GM18505 (cell line): ENCODE measurements at regions not wholly inside any gene's neighbourhood (a gene's known extent, or its start where the extent isn't known, plus 50 kb on each side); places are given as distances from the start of the nearest gene placed in this dataset.
"Not testable (repeated sequence)": the region's sequence is repeated elsewhere in the genome, so short reads cannot be mapped to it uniquely, and the experiment has no call there.

Source experiments
- ATAC-seq: cut with Tn5 transposase; IDR thresholded peaks from one replicate; pipeline ENCODE4 v1.9.1; 2021; ENCODE audit not compliant: unreplicated experiment
- POLR2A ChIP-seq: IDR thresholded peaks from 4 replicates; pipeline ENCODE4 v1.6.1; 2011; ENCODE audit warnings: borderline replicate concordance; ENCODE audit not compliant: insufficient read depth, insufficient read length; ENCODE audit errors: extremely low read depth

DNA sequence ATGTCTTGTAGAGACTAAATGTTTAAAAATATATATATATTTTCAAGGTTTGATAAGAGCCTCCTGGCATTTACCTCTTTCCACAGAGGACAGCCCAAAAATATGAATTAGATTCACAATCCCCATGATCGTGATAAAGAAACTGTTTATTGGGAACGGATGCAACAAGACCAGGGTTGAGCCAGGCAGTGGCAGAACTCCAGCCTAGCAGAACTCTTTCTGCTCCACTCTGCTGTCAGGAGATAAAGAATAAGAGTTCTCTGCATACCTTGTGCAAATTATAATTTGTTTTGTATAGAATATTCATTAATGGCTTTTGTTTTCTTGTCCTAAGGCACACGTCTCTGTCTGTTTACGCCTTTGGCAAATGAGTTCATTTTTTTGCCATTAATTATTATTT, 472.2 kb downstream of the TUSC1 start:
- ATAC-seq, result no peak
- TF ChIP-seq POLR2A, result no peak

DNA sequence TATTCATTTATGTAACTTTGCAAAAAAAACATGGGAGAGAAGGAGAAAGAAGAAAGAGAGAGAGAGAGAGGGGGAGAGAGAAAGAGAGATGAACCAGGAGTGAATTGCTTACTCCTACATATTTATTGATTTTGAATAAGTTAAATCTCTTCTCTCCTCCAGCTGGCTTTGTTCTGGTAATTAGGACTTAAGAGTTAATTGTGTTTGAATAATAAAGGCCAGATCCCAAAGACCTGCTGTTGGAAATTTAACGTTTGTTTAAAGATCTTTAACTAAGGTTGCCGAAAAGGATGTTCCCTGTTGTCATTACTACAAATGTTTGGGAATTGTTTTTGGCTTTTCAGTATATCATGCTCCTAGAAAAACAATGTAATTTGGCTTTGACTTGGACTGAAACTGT, 473.0 kb downstream of the TUSC1 start:
- no peak for TF ChIP-seq POLR2A
- ATAC-seq, result no peak

DNA sequence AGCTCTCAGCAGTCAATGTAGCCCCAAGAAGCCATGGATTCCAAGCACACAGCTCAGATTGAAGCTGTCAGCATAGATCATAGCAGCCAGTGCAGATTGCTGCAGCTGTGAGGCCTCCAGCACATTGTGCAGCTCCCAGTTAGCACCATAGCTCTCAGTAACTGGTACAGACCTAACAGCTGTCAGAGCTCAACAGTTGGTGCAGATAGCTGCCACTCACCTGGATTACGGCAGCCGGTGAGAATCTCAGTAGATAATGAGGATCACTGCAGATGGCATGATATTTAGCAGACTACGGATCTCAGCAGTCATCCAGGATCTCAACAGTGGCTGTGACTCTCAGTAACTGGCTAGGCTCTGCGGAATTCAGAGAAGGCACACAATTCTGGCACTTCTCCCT, 500.4 kb downstream of the TUSC1 start:
- no peak for ATAC-seq
- no peak for TF ChIP-seq POLR2A

DNA sequence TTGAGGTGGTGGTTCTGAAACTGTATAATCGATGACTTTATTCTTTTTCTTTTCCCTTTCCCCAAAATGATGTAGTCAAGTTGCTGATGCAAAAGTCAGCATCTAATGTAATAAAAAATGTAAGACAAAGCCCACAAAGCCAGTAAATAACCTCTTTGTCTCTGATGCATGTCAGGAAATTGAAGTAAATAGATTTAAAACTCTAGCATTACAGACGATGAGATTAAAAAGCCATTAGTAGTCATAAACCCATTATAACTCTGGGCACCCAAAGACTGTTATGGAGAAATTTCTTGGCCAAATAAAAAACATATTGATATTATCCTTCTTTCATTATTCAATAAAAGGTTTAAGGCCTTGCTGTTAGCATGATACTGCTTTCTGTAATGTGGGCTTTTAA, 548.7 kb downstream of the TUSC1 start:
- no peak for ATAC-seq
- no peak for TF ChIP-seq POLR2A

DNA sequence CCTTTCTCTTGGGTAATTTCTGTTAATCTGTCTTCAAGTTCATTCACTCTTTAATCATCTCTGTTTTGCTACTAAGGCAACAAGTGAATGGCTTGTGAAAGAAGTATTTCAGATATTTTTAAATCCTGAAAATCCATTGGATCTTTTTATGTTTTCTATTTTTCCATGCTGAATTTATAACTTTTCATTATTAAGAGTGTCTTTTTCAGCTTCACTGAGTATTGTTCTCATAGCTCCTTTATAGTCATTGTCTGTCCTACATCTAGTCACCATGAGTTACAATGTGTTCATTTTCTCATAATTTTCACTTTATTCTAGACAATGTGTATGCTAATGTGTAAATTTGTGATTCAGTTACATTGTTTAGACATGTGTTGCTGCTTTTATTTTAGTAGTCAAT, 556.4 kb downstream of the TUSC1 start:
- no peak for TF ChIP-seq POLR2A
- no peak for ATAC-seq

DNA sequence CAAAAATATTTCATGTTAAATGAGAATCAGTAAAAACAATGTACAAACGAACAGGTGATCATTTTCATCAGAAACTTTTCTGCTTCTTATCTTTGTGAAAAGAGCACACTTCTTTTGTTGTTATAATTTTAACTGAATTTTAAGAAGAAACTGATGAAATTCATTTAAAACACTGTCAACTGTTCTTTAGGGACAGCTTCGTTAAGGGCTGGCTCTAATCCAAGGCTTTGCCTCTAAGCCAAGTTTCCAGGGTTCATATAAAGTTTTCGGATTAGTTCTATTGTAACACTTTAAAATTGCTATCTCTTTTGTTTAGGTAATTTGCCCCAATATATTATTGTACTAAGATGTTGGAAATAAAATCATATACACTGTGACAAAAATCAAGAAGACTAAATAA, 559.2 kb downstream of the TUSC1 start:
- TF ChIP-seq POLR2A, result no peak
- ATAC-seq, result no peak

DNA sequence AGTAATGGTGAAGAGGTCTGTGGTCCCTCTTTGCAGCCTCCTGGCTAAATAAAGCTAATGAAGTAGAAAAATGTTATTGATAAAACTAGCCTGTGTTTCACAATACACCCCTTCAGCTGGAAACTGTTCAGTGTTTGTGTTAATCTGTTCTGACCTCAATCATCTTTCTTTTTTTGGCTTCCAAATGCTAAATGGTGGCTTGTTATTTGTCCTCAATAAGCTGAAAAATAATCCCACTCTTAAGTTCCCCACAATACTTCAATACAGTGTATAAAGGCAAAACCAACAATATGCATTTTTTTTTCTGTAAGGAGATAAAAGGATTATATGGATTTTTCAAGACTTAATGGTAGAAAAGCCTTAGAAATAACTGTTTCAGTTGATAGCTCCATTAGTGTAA, 560.5 kb downstream of the TUSC1 start:
- TF ChIP-seq POLR2A, result no peak
- ATAC-seq, result no peak

DNA sequence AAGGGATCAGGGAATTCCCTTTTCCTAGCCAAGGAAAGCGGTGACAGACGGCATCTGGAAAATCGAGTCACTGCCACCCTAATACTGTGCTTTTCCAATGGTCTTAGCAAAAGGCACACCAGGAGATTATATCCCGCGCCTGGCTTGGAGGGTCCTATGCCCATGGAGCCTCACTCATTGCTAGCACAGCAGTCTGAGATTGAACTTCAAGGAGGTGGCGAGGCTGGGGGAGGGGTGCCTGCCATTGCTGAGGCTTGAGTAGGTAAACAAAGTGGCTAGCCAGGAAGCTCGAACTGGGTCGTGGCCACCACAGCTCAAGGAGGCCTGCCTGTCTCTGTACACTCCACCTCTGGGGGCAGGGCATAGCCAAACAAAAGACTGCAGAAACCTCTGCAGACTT, 556.5 kb upstream of the IZUMO3 start:
- ATAC-seq, result not testable (repeated sequence)

DNA sequence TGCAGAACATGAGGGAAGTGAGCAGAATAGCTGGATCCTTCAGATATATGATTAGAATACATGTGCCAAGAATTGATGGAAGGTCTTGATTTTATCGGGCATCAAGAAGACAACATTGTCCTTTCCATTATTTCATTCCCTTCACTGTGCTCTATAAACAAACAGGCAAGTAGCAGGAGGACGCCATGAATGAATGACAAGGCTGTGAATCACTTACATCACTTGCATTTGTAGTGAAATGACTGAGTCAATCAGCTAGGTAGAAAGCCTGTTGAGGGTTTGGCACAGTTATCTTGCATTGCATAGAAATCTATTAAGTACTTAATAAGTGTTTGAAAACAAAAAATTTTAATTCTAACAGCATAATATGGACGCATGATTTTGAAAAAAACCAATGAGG, 548.8 kb upstream of the IZUMO3 start:
- no peak for TF ChIP-seq POLR2A

DNA sequence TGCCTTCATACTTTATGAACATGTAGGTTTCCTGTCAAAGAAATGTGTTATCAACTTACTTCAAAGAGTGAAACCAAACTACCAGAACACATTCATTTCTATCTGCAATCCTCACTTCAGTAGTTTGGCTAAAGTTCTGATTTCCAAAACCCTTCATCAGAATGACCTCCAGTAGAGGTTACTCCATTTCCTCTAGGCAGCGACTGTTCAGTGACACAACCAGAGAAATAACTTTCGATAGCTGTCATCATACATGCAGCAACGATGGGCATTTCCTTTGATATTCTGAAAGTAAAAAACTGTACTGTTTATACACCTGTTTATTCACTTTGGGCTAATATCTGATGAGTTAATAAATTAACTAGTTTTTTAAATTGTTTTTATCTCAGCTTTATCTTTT, 532.5 kb upstream of the IZUMO3 start:
- no peak for ATAC-seq
- no peak for TF ChIP-seq POLR2A

More for the DNA sequence above, 548.8 kb upstream of the IZUMO3 start:
- no peak for ATAC-seq

DNA sequence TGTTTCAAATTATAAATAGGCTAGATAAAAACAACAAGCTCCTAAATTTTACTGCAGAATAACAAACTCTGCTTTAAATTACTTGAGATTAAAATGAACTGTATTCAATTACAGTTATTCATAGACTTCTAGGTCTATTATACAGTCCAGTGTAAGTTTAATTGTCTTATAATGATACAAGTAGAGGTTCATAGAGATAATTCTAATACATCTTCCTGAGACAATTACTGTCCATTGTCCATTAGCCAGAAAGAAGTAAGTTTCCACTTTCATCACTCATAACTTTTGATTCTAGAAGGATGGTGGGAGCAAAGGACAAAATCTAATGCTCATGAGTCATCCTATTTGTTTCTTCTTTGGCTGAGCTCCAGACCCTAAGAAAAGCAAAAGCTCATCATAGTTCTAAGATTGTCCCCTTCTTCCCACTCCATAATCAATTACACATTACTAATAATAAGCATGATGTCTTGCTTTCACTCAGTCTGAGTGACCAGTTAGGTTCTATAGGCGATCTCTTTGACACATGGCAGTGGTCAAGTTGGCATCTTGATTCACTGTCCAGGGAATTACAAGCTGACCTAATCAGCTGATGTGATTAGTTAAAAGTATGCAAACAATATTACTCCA, 502.5 kb upstream of the IZUMO3 start:
- TF ChIP-seq POLR2A, result no peak
- no peak for ATAC-seq

DNA sequence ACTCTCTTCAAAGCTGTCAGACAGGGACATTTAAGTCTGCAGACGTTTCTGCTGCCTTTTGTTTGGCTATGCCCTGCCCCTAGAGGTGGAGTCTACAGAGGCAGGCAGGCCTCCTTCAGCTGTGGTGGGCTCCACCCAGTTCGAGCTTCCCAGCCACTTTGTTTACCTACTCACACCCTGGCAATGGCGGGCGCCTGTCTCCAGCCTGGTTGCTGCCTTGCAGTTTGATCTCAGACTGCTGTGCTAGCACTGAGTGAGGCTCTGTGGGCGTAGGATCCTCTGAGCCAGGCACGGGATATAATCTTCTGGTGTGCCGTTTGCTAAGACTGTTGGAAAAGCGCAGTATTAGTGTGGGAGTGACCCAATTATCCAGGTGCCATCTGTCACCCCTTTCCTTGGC, 499.8 kb upstream of the IZUMO3 start:
- not testable (repeated sequence) for ATAC-seq

DNA sequence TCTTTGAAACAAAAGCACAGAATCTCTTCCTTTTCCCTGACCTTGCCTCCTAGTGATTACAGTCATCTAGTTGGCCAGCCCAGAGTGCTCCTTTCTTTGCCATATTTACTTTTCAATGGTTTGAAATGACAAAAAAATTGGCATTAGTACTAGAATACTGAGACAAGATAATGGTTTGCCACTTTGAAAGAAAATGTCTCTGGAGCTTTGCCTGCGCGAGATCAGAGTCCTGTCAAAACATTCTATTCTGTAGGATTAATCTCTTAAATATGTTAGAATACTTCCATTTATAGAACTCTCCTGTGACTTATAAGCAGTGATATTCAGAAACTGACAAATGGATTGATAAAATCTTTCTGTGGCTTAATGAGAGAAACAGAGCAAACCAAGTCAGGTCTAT, 484.0 kb upstream of the IZUMO3 start:
- no peak for ATAC-seq
- TF ChIP-seq POLR2A, result no peak

DNA sequence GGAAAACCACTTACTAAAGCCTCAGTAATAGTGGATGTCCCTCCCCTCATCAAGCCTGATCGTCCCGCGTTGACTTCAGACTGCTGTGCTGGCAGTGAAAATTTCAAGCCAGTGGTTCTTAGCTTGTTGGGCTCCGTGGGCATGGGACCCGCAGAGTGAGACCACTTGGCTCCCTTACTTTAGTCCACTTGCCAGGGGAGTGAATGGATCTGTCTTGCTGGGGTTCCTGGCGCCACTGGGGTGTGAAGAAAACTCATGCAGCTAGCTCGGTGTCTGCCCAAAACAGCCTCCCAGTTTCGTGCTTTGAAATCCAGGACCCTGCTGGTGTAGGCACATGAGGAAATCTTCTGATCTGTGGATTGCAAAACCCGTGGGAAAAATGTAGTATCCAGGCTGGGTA, 480.0 kb upstream of the IZUMO3 start:
- TF ChIP-seq POLR2A, result no peak
- no peak for ATAC-seq

DNA sequence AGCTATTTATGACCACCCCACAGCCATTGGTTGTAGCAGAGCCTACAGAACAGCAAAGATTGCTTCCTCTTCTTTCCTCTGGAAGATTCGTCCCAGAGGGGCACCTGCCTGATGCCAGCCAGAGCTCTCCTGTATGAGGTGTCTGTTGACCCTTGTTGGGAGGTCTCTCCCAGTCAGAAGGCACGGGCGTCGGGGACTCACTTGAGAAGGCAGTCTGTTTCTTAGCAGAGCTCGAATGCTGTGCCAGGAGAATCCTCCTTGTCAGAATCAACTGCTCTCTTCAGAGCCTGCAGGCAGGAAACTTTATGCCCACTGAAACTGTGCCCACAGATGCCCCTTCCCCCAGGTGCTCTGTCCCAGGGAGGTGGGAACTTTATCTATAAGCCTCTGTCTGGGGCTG, 479.5 kb upstream of the IZUMO3 start:
- no peak for ATAC-seq
- no peak for TF ChIP-seq POLR2A
